ENCODE measurements at regions not wholly inside any gene's neighbourhood (a gene's known extent, or its start where the extent isn't known, plus 50 kb on each side); places are given as distances from the start of the nearest gene placed in this dataset.
"Not testable (repeated sequence)": the region's sequence is repeated elsewhere in the genome, so short reads cannot be mapped to it uniquely, and the experiment has no call there.

DNA sequence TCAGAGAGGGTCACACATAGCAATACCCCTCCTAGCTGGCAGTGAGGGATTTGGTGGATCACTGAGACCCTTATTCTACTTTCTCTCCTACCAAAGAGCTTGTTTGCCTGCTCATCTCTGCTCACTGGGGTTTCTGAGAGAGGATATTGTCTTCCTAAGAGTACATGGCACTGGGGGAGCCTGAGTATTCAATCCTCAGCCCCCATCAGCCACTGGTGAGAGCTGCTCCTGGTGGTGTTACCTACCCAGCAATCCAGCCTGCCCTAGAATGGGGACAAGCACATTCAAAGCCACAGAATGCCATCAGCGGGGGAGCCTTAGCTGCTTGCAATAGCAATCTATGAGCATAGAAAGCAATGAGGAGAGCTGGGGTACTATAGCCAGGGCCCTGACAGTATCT, 281.1 kb downstream of the WDR11 start:
- H3K9ac ChIP-seq (ENCODE audit: insufficient read length, low read depth), result no peak overlapping the region
- no peak for DNase-seq (ENCODE audit: low read depth, low spot score)
- H3K4me1 ChIP-seq (ENCODE audit: insufficient read depth, insufficient read length), result no peaks in the 10 kb centered on the region
- TF ChIP-seq ZNF274 (IDR thresholded peaks at IDR 0.05; ENCODE audit: low read depth, low read length) (no peak), YY1 (IDR thresholded peaks at IDR 0.05; ENCODE audit: insufficient read depth, insufficient read length) (no peak)
- H3K4me3 ChIP-seq (ENCODE audit: insufficient read length, low read depth), result no peak overlapping the region
- H3K36me3 ChIP-seq (ENCODE audit: insufficient read depth, insufficient read length, low read length), result no peaks in the 10 kb centered on the region
- H3K9me3 ChIP-seq (ENCODE audit: insufficient read depth, low read length), result no peaks in the 10 kb centered on the region
- no peaks in the 10 kb centered on the region for H3K27me3 ChIP-seq (ENCODE audit: insufficient read depth, insufficient read length)

GRCh38 chr10:121133901-121134300, 282.7 kb downstream of the WDR11 start:
- Histone ChIP-seq H3K9me3 (ENCODE audit: insufficient read depth, low read length) (no peaks in the 10 kb centered on the region), H3K9ac (ENCODE audit: insufficient read length, low read depth) (no peak overlapping the region), H3K4me3 (ENCODE audit: insufficient read length, low read depth) (no peak overlapping the region), H3K36me3 (ENCODE audit: insufficient read depth, insufficient read length, low read length) (no peaks in the 10 kb centered on the region), H3K27me3 (ENCODE audit: insufficient read depth, insufficient read length) (no peaks in the 10 kb centered on the region), H3K4me1 (ENCODE audit: insufficient read depth, insufficient read length) (no peaks in the 10 kb centered on the region)
- TF ChIP-seq YY1 (IDR thresholded peaks at IDR 0.05; ENCODE audit: insufficient read depth, insufficient read length) (no peak), ZNF274 (IDR thresholded peaks at IDR 0.05; ENCODE audit: low read depth, low read length) (no peak), SUZ12 (IDR thresholded peaks at IDR 0.05; ENCODE audit: extremely low read depth, insufficient read depth, insufficient read length) (no peak)
- no peak for DNase-seq (ENCODE audit: low read depth, low spot score)

DNA sequence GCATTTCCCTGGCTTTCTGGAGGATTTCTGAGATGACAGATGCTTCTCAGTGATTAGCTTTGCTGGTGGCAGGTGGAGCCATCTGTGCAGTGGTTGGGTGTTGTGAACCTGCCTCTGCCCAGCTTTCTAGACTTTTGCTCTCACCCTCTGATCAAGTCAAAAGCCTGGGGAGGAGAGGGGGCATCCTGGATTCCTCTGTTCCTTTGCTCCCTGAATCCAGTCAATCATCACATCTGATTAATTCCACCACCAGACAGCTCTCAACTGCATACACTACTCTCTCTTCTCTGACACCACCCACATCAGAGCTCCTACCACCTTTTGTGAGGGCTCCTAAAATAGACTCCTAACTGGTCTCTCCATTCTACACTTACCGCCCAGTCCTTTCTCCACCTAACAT, 283.5 kb downstream of the WDR11 start:
- no peaks in the 10 kb centered on the region for H3K9me3 ChIP-seq (ENCODE audit: insufficient read depth, low read length)
- H3K9ac ChIP-seq (ENCODE audit: insufficient read length, low read depth), result no peak overlapping the region
- no peaks in the 10 kb centered on the region for H3K27me3 ChIP-seq (ENCODE audit: insufficient read depth, insufficient read length)
- H3K4me3 ChIP-seq (ENCODE audit: insufficient read length, low read depth), result no peak overlapping the region
- H3K36me3 ChIP-seq (ENCODE audit: insufficient read depth, insufficient read length, low read length), result no peaks in the 10 kb centered on the region
- no peak for TF ChIP-seq YY1 (IDR thresholded peaks at IDR 0.05; ENCODE audit: insufficient read depth, insufficient read length)
- TF ChIP-seq ZNF274 (IDR thresholded peaks at IDR 0.05; ENCODE audit: low read depth, low read length), result no peak
- no peak for TF ChIP-seq SUZ12 (IDR thresholded peaks at IDR 0.05; ENCODE audit: extremely low read depth, insufficient read depth, insufficient read length)
- DNase-seq (ENCODE audit: low read depth, low spot score), result no peak
- H3K4me1 ChIP-seq (ENCODE audit: insufficient read depth, insufficient read length), result no peaks in the 10 kb centered on the region

DNA sequence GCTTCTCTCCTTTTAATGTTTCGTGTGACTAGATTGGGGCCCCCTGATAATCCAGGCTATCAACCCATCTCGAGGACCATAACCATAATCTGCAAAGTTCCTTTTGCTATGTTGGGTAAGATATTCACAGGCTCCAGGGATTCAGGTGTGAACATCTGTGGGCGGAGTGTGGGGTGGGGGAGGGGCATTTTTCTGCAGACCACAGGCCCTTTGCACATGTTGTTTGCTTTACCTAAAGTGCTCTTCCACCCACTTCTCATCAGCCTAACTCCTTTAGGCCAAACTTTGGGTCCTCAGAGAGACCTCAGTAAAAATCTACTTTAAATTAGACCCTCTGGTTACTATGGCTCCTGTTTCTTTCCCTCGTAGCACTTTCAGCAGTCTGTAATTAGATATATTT, 284.4 kb downstream of the WDR11 start:
- H3K9me3 ChIP-seq (ENCODE audit: insufficient read depth, low read length), result no peaks in the 10 kb centered on the region

GRCh38 chr10:121137533-121137932, 286.4 kb downstream of the WDR11 start:
- Histone ChIP-seq H3K4me1 (ENCODE audit: insufficient read depth, insufficient read length) (no peaks in the 10 kb centered on the region), H3K36me3 (ENCODE audit: insufficient read depth, insufficient read length, low read length) (no peaks in the 10 kb centered on the region), H3K4me3 (ENCODE audit: insufficient read length, low read depth) (no peak overlapping the region), H3K9ac (ENCODE audit: insufficient read length, low read depth) (no peak overlapping the region), H3K9me3 (ENCODE audit: insufficient read depth, low read length) (no peaks in the 10 kb centered on the region), H3K27me3 (ENCODE audit: insufficient read depth, insufficient read length) (no peaks in the 10 kb centered on the region)
- TF ChIP-seq SUZ12 (IDR thresholded peaks at IDR 0.05; ENCODE audit: extremely low read depth, insufficient read depth, insufficient read length) (no peak), ZNF274 (IDR thresholded peaks at IDR 0.05; ENCODE audit: low read depth, low read length) (no peak), YY1 (IDR thresholded peaks at IDR 0.05; ENCODE audit: insufficient read depth, insufficient read length) (no peak)
- no peak for DNase-seq (ENCODE audit: low read depth, low spot score)

More for the DNA sequence above, 284.4 kb downstream of the WDR11 start:
- no peak for DNase-seq (ENCODE audit: low read depth, low spot score)
- TF ChIP-seq YY1 (IDR thresholded peaks at IDR 0.05; ENCODE audit: insufficient read depth, insufficient read length) (no peak), SUZ12 (IDR thresholded peaks at IDR 0.05; ENCODE audit: extremely low read depth, insufficient read depth, insufficient read length) (no peak), ZNF274 (IDR thresholded peaks at IDR 0.05; ENCODE audit: low read depth, low read length) (no peak)
- H3K4me3 ChIP-seq (ENCODE audit: insufficient read length, low read depth), result no peak overlapping the region
- no peak overlapping the region for H3K9ac ChIP-seq (ENCODE audit: insufficient read length, low read depth)
- H3K4me1 ChIP-seq (ENCODE audit: insufficient read depth, insufficient read length), result no peaks in the 10 kb centered on the region
- H3K27me3 ChIP-seq (ENCODE audit: insufficient read depth, insufficient read length), result no peaks in the 10 kb centered on the region
- no peaks in the 10 kb centered on the region for H3K36me3 ChIP-seq (ENCODE audit: insufficient read depth, insufficient read length, low read length)

DNA sequence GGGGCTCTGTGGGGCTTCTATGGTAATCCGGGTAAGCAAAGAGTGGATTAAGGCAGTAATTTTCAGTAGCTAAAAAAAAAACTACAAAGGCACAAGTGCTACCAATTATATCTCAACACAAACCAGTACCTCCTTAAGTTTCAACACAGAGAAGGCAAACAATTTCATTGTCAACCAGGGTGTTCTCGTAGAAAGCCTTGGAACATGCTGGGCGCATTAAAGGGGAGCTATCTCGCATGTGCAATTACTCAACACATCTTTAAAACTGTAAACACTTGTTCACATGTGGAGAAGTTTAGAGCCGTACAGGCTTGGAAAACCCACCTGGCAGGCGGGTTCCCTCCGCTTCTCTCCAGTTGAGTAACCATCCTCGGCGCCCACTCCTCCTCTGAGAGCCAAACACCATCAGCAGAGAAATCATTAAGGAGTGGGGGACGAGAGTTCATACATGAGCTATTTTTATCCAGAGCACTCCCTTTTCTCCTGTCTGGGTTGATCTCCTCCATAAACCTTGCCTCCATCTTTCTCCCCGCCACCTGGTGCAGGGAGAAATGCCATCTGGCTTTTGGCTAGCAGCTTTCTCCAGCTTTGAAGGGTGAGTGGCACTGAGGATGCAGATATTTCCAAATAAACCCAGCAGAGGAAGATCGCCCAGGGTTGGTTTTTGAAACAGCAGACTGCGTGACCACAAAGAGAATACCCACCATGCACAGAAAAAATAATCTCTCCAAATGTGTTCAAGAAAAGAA, 287.1 kb downstream of the WDR11 start:
- H3K36me3 ChIP-seq (ENCODE audit: insufficient read depth, insufficient read length, low read length), result no peaks in the 10 kb centered on the region
- no peak overlapping the region for H3K9ac ChIP-seq (ENCODE audit: insufficient read length, low read depth)
- H3K9me3 ChIP-seq (ENCODE audit: insufficient read depth, low read length), result no peaks in the 10 kb centered on the region; the same call in 1 of the 2 replicates
- TF ChIP-seq YY1 (IDR thresholded peaks at IDR 0.05; ENCODE audit: insufficient read depth, insufficient read length), result no peak
- no peak for TF ChIP-seq SUZ12 (IDR thresholded peaks at IDR 0.05; ENCODE audit: extremely low read depth, insufficient read depth, insufficient read length)
- H3K27me3 ChIP-seq (ENCODE audit: insufficient read depth, insufficient read length), result no peaks in the 10 kb centered on the region
- no peak for DNase-seq (ENCODE audit: low read depth, low spot score)
- H3K4me1 ChIP-seq (ENCODE audit: insufficient read depth, insufficient read length), result no peaks in the 10 kb centered on the region
- H3K4me3 ChIP-seq (ENCODE audit: insufficient read length, low read depth), result no peak overlapping the region

GRCh38 chr10:121138918-121139317, 287.8 kb downstream of the WDR11 start:
- TF ChIP-seq ZNF274 (IDR thresholded peaks at IDR 0.05; ENCODE audit: low read depth, low read length) (no peak), YY1 (IDR thresholded peaks at IDR 0.05; ENCODE audit: insufficient read depth, insufficient read length) (no peak), SUZ12 (IDR thresholded peaks at IDR 0.05; ENCODE audit: extremely low read depth, insufficient read depth, insufficient read length) (no peak)

GRCh38 chr10:121145802-121146395, 294.7 kb downstream of the WDR11 start:
- H3K36me3 ChIP-seq (ENCODE audit: insufficient read depth, insufficient read length, low read length); H3K27me3 ChIP-seq (ENCODE audit: insufficient read depth, insufficient read length); DNase-seq (ENCODE audit: low read depth, low spot score); H3K9ac ChIP-seq (ENCODE audit: insufficient read length, low read depth); H3K4me1 ChIP-seq (ENCODE audit: insufficient read depth, insufficient read length); H3K9me3 ChIP-seq (ENCODE audit: insufficient read depth, low read length); H3K4me3 ChIP-seq (ENCODE audit: insufficient read length, low read depth): not testable (repeated sequence)

More at GRCh38 chr10:121138918-121139317, 287.8 kb downstream of the WDR11 start:
- DNase-seq (ENCODE audit: low read depth, low spot score), result no peak
- no peak overlapping the region for H3K4me3 ChIP-seq (ENCODE audit: insufficient read length, low read depth)
- peaks cover 6% of the 10 kb centered on the region; the same call in 1 of the 2 replicates for H3K9me3 ChIP-seq (ENCODE audit: insufficient read depth, low read length)
- H3K36me3 ChIP-seq (ENCODE audit: insufficient read depth, insufficient read length, low read length), result no peaks in the 10 kb centered on the region
- no peaks in the 10 kb centered on the region for H3K27me3 ChIP-seq (ENCODE audit: insufficient read depth, insufficient read length)
- no peaks in the 10 kb centered on the region for H3K4me1 ChIP-seq (ENCODE audit: insufficient read depth, insufficient read length)
- no peak overlapping the region for H3K9ac ChIP-seq (ENCODE audit: insufficient read length, low read depth)
